ENCODE measurements at regions not wholly inside any gene's neighbourhood (a gene's known extent, or its start where the extent isn't known, plus 50 kb on each side); places are given as distances from the start of the nearest gene placed in this dataset.

DNA sequence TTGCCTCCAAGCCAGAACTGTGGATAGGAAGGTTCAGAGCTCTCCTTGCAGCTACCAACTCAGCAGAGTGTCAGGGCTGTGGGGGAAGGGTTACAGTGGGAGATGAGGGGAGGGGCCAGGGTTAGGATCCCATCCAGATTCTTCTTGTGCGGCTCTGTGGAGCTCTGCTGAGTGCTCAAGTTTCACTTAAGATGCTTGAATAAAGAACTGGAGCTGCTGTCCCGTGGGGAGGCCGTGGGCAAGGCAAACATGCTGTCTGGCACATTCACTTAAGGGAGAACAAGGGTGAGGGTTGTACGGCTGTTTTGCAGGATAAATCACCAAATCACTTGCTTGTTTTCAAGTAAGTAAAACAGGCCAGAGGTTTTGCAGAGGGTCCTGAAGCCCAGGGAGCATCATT lies 197.1 kb downstream of the FAM76B start:
- TF ChIP-seq POLR2AphosphoS5 (IDR thresholded peaks at IDR 0.05; ENCODE audit: borderline replicate concordance, low read depth, low read length) (no peak), EZH2 (IDR thresholded peaks at IDR 0.05) (no peak)

All from SK-N-MC (cell line).